Naive B cell (primary cell): ENCODE measurements at regions not wholly inside any gene's neighbourhood (a gene's known extent, or its start where the extent isn't known, plus 50 kb on each side); places are given as distances from the start of the nearest gene placed in this dataset.
A peak's percentile ranks its signal among the peaks of the same experiment; 100 is the strongest.
"Not testable (repeated sequence)": the region's sequence is repeated elsewhere in the genome, so short reads cannot be mapped to it uniquely, and the experiment has no call there.

ENCODE experiments used
- ATAC-seq, 2 donors: fragments of 150-1000 bp; cut with Tn5 transposase; 2 replicates each; pipeline ENCODE4 v1.10.0; 2021; ENCODE audit warnings: low read depth in 2 of 2, mild to moderate bottlenecking in 2 of 2, moderate library complexity in 2 of 2
- DNase-seq: peaks from one replicate; pipeline ENCODE4 v3.0.0; 2022
- H3K27ac Mint-ChIP-seq, 6 donors: one replicate each; pipeline ENCODE4 v1.8.0; 2020 to 2022; ENCODE audit warnings: mild to moderate bottlenecking in 6 of 6, mixed read lengths in 6 of 6, moderate library complexity in 5 of 6, inconsistent platforms in 2 of 6
- H3K27me3 Mint-ChIP-seq, 3 donors: one replicate each; pipeline ENCODE4 v1.8.0; 2021 to 2022; ENCODE audit warnings: mixed read lengths in 3 of 3, mild to moderate bottlenecking in 1 of 3
- H3K36me3 Mint-ChIP-seq, 2 donors: one replicate each; pipeline ENCODE4 v1.8.0; 2020 to 2022; ENCODE audit warnings: mixed read lengths in 2 of 2, inconsistent platforms in 1 of 2, mild to moderate bottlenecking in 1 of 2
- H3K4me1 Mint-ChIP-seq, 3 donors: one replicate each; pipeline ENCODE4 v1.8.0; 2020 to 2022; ENCODE audit warnings: mixed read lengths in 3 of 3, inconsistent platforms in 1 of 3, mild to moderate bottlenecking in 1 of 3, moderate library complexity in 1 of 3
- H3K4me3 Mint-ChIP-seq, 8 donors: one replicate each; pipeline ENCODE4 v1.8.0; 2020 to 2022; ENCODE audit warnings: mild to moderate bottlenecking in 8 of 8, mixed read lengths in 8 of 8, moderate library complexity in 8 of 8, inconsistent platforms in 2 of 8
- H3K9me3 Mint-ChIP-seq, 7 donors: one replicate each; pipeline ENCODE4 v1.8.0; 2020 to 2022; ENCODE audit warnings: mixed read lengths in 7 of 7, mild to moderate bottlenecking in 5 of 7, inconsistent platforms in 2 of 7, moderate library complexity in 1 of 7

- peaks cover 16 to 36% (median 36%) of the 10 kb centered on the region in 3 donors for H3K27me3 Mint-ChIP-seq
- H3K4me1 Mint-ChIP-seq: peaks cover 0 to 10% (median 4%) of the 10 kb centered on the region in 3 donors
Measured at GRCh38 chr3:46797486-46797885, 65.8 kb downstream of the MYL3 start.

GRCh38 chr3:46793340-46793739 is 69.9 kb downstream of the MYL3 start:
- H3K4me3 Mint-ChIP-seq, H3K4me1 Mint-ChIP-seq, H3K36me3 Mint-ChIP-seq, H3K27ac Mint-ChIP-seq, DNase-seq, ATAC-seq: not testable (repeated sequence)
- Mint-ChIP-seq H3K27me3 (peaks cover 24 to 42% (median 32%) of the 10 kb centered on the region in 3 donors), H3K9me3 (peaks cover 0 to 15% (median 8%) of the 10 kb centered on the region in 7 donors)

More at GRCh38 chr3:46797486-46797885, 65.8 kb downstream of the MYL3 start:
- no peak for ATAC-seq
- no peak overlapping the region for H3K27ac Mint-ChIP-seq
- DNase-seq: no peak
- no peak overlapping the region for H3K4me3 Mint-ChIP-seq
- H3K36me3 Mint-ChIP-seq: no peaks in the 10 kb centered on the region
- peaks cover 0 to 16% (median 8%) of the 10 kb centered on the region in 7 donors for H3K9me3 Mint-ChIP-seq

GRCh38 chr3:46778101-46778500 is 60.4 kb upstream of the PRSS50 start:
- DNase-seq: peak; percentile 37
- peak; percentile 98 to 100 for ATAC-seq
- peaks cover 0 to 5% (median 0%) of the 10 kb centered on the region in 3 donors for H3K27me3 Mint-ChIP-seq
- H3K9me3 Mint-ChIP-seq: peaks cover 4 to 28% (median 14%) of the 10 kb centered on the region in 7 donors
- peak overlapping the region in 1 of 6 donors; percentile 74 for H3K27ac Mint-ChIP-seq
- H3K4me1 Mint-ChIP-seq: peaks cover 6 to 9% (median 6%) of the 10 kb centered on the region in 3 donors
- no peaks in the 10 kb centered on the region for H3K36me3 Mint-ChIP-seq
- H3K4me3 Mint-ChIP-seq: peak overlapping the region in 3 of 8 donors; percentile 11 to 41 (median 26)

- H3K27ac Mint-ChIP-seq, ATAC-seq, H3K4me3 Mint-ChIP-seq, H3K27me3 Mint-ChIP-seq, DNase-seq, H3K4me1 Mint-ChIP-seq, H3K36me3 Mint-ChIP-seq: not testable (repeated sequence)
- H3K9me3 Mint-ChIP-seq: peaks cover 4 to 43% (median 34%) of the 10 kb centered on the region in 7 donors
Measured at GRCh38 chr3:46772498-46772897, 54.8 kb upstream of the PRSS50 start.

GRCh38 chr3:46768061-46768460 is 50.4 kb upstream of the PRSS50 start:
- Mint-ChIP-seq H3K4me3 (no peak overlapping the region), H3K9me3 (peaks cover 3 to 76% (median 63%) of the 10 kb centered on the region in 7 donors), H3K27ac (no peak overlapping the region), H3K27me3 (peaks cover 0 to 6% (median 0%) of the 10 kb centered on the region in 3 donors), H3K36me3 (peaks cover 12% of the 10 kb centered on the region in 2 donors), H3K4me1 (no peaks in the 10 kb centered on the region)
- ATAC-seq (no peak), DNase-seq (no peak)
